GM23248 (cell line): ENCODE measurements at regions not wholly inside any gene's neighbourhood (a gene's known extent, or its start where the extent isn't known, plus 50 kb on each side); places are given as distances from the start of the nearest gene placed in this dataset.

Experiments used
- DNase-seq: peaks from one replicate; pipeline ENCODE4 v3.0.0-alpha.2; 2015
- H2AFZ ChIP-seq: fragments of 200-600 bp; sonication (generic); 2 replicates; pipeline ENCODE4 v1.6.1; 2016; ENCODE audit warnings: antibody characterized with exemption
- H3F3A ChIP-seq: fragments of 200-600 bp; sonication (generic); 2 replicates; pipeline ENCODE4 v1.6.1; 2016; ENCODE audit warnings: mild to moderate bottlenecking, antibody characterized with exemption, mixed run types; ENCODE audit not compliant: insufficient read depth
- H3K27ac ChIP-seq: fragments of 200-600 bp; sonication (generic); 2 replicates; pipeline ENCODE4 v1.5.1; 2016; ENCODE audit warnings: mild to moderate bottlenecking
- H3K27me3 ChIP-seq: fragments of 200-600 bp; sonication (generic); replicated peaks from 2 replicates; pipeline ENCODE4 v1.6.1; 2016; ENCODE audit warnings: mild to moderate bottlenecking; ENCODE audit not compliant: insufficient read depth
- H3K36me3 ChIP-seq: fragments of 200-600 bp; sonication (generic); 2 replicates; pipeline ENCODE4 v1.6.1; 2016; ENCODE audit warnings: low read depth, mild to moderate bottlenecking
- H3K4me1 ChIP-seq: fragments of 200-600 bp; sonication (generic); 2 replicates; pipeline ENCODE4 v1.6.1; 2016; ENCODE audit warnings: mild to moderate bottlenecking; ENCODE audit not compliant: insufficient read depth
- H3K4me2 ChIP-seq: fragments of 200-600 bp; sonication (generic); one replicate; pipeline ENCODE4 v1.6.1; 2016; ENCODE audit warnings: mild to moderate bottlenecking; ENCODE audit not compliant: unreplicated experiment
- H3K4me3 ChIP-seq: fragments of 200-600 bp; sonication (generic); 2 replicates; pipeline ENCODE4 v1.5.1; 2016; ENCODE audit warnings: mild to moderate bottlenecking
- H3K79me2 ChIP-seq: fragments of 200-600 bp; sonication (generic); 2 replicates; pipeline ENCODE4 v1.6.1; 2016; ENCODE audit warnings: mild to moderate bottlenecking; ENCODE audit not compliant: insufficient read depth
- H3K9ac ChIP-seq: fragments of 200-600 bp; sonication (generic); 2 replicates; pipeline ENCODE4 v1.6.1; 2016; ENCODE audit warnings: mild to moderate bottlenecking
- H3K9me2 ChIP-seq: fragments of 200-600 bp; sonication (generic); 2 replicates; pipeline ENCODE4 v1.6.1; 2016; ENCODE audit warnings: mixed run types, mild to moderate bottlenecking, moderate library complexity; ENCODE audit not compliant: insufficient read depth
- H3K9me3 ChIP-seq: fragments of 200-600 bp; sonication (generic); one replicate; pipeline ENCODE4 v1.6.1; 2017; ENCODE audit warnings: low read depth
- H4K20me1 ChIP-seq: fragments of 200-600 bp; sonication (generic); 2 replicates; pipeline ENCODE4 v1.6.0; 2016; ENCODE audit not compliant: insufficient read depth
- EZH2 ChIP-seq: fragments of 200-600 bp; sonication (generic); IDR thresholded peaks from 2 replicates; pipeline ENCODE4 v1.6.1; 2018; ENCODE audit warnings: antibody characterized with exemption, mild to moderate bottlenecking; ENCODE audit not compliant: insufficient read depth, poor library complexity, severe bottlenecking
- EZH2phosphoT487 ChIP-seq: fragments of 200-600 bp; sonication (generic); IDR thresholded peaks from 2 replicates; pipeline ENCODE4 v1.6.1; 2018; ENCODE audit warnings: antibody characterized with exemption, moderate library complexity, mild to moderate bottlenecking, low read depth; ENCODE audit not compliant: insufficient read depth
- WGBS, 2 experiments: methylation state at CpG; one replicate each; pipeline ENCODE4 v1.1.6; 2015 to 2017; ENCODE audit warnings: low lambda C conversion rate in 2 of 2, low coverage in 1 of 2; ENCODE audit errors: missing lambda C conversion rate in 2 of 2; 5-methylcytosine and 5-hydroxymethylcytosine counted together
- in situ Hi-C: fragments of 300-500 bp; cut with MboI; formaldehyde crosslinking; loops from 2 replicates; pipeline ENCODE4 v1.15.0; 2020

DNA sequence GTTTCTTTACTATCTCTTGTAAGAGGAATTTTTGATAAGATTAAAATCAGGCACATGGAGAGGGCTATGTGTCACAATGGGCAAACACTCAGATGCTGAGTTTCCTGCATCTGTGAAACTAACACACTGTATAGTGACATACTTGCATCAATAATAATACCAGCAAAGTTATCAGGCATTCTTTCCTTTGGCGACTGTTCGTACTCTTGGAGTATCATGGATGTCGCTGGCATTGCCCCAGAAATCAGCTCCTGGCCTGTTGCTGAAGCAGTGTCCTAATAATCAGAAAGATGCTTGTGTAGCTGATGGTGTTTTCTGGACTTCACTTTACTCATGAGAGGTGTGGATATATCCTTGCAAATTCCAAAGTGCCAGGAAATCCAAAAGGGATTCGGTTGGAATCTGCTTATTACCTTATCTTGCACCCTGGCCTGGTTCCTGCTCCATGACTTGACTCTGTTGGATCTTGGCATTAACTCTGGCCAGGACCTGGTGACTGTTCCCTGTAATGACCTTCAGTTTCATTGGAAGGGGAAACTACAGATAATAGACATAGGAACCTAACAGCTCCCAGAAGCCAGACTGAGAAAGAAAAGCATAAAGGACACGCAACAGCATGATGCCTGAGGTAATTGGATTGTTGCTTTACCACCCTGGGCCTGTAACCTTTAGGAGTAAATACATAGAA is 762.5 kb upstream of the GRIA3 start:
- 77 to 80% methylated on average over 5 of the region's 5 CpGs for WGBS, 2 experiments
- no peaks in the 10 kb centered on the region for H3K36me3 ChIP-seq
- H2AFZ ChIP-seq = no peak overlapping the region
- H3K9me2 ChIP-seq = no peaks in the 10 kb centered on the region
- H4K20me1 ChIP-seq = no peaks in the 10 kb centered on the region
- H3K27me3 ChIP-seq = no peaks in the 10 kb centered on the region
- H3K4me3 ChIP-seq = no peak overlapping the region
- no peak for DNase-seq
- H3K9ac ChIP-seq = no peak overlapping the region
- H3K27ac ChIP-seq = no peak overlapping the region
- TF ChIP-seq EZH2phosphoT487 = no peak
- TF ChIP-seq EZH2 = no peak
- H3F3A ChIP-seq = no peaks in the 10 kb centered on the region
- H3K4me2 ChIP-seq = no peak overlapping the region
- in situ Hi-C loops = no loop called here
- H3K4me1 ChIP-seq = no peaks in the 10 kb centered on the region
- H3K79me2 ChIP-seq = no peaks in the 10 kb centered on the region
- no peaks in the 10 kb centered on the region for H3K9me3 ChIP-seq

DNA sequence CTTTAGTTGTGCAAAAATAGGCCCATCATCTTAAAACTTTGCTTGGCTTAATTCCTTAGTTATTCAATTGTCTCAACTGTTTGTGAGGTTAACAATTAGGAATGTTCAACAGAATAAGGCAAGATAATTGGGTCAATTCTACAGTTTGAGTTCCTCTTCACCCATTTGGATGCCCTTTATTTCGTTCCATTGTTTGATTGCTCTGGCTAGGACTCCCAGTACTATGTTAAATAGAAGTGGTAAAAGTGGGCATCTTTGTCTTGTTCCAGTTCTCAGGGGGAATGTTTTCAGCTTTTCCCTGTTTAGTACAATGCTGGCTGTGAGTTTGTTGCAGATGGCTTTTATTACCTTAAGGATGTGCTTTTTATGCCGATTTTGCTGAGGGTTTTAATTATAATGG is 761.5 kb upstream of the GRIA3 start:
- Histone ChIP-seq H3K9me2 (no peaks in the 10 kb centered on the region), H3F3A (no peaks in the 10 kb centered on the region), H4K20me1 (no peaks in the 10 kb centered on the region), H3K79me2 (no peaks in the 10 kb centered on the region), H3K9ac (no peak overlapping the region), H3K36me3 (no peaks in the 10 kb centered on the region), H2AFZ (no peak overlapping the region), H3K9me3 (no peaks in the 10 kb centered on the region), H3K27me3 (no peaks in the 10 kb centered on the region), H3K4me3 (no peak overlapping the region), H3K4me1 (no peaks in the 10 kb centered on the region), H3K4me2 (no peak overlapping the region), H3K27ac (no peak overlapping the region)
- DNase-seq = no peak
- 17 to 26% methylated on average over 2 of the region's 2 CpGs for WGBS, 2 experiments
- TF ChIP-seq EZH2 = no peak
- TF ChIP-seq EZH2phosphoT487 = no peak
- in situ Hi-C loops = no loop called here

DNA sequence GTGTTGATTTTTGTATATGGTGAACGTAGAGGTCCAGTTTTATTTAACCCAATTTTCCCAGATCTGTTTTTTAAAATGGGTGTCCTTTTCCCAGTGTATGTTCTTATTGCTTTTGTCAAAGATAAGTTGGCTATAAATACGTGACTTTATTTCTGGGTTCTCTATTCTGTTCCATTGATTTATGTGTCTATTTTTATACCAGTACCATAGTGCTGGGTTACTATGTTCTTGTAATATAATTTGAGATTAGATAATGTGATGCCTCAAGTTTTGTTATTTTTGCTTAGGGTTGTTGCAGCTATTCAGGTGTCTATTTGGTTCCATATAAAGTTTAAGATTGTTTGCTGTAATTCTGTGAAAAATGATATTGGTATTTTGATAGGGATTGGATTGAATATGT is 749.1 kb upstream of the GRIA3 start:
- no peaks in the 10 kb centered on the region for H3K27me3 ChIP-seq
- TF ChIP-seq EZH2phosphoT487 = no peak
- no peak for TF ChIP-seq EZH2
- H3K4me1 ChIP-seq = no peaks in the 10 kb centered on the region
- H4K20me1 ChIP-seq = no peaks in the 10 kb centered on the region
- no peak overlapping the region for H2AFZ ChIP-seq
- in situ Hi-C loops = no loop called here
- DNase-seq = no peak
- H3K4me2 ChIP-seq = no peak overlapping the region
- no peak overlapping the region for H3K9ac ChIP-seq
- no peak overlapping the region for H3K4me3 ChIP-seq
- H3K79me2 ChIP-seq = no peaks in the 10 kb centered on the region
- no peaks in the 10 kb centered on the region for H3K9me3 ChIP-seq
- 39 to 47% methylated on average over 2 of the region's 2 CpGs for WGBS, 2 experiments
- no peaks in the 10 kb centered on the region for H3F3A ChIP-seq
- no peaks in the 10 kb centered on the region for H3K36me3 ChIP-seq
- no peak overlapping the region for H3K27ac ChIP-seq
- H3K9me2 ChIP-seq = no peaks in the 10 kb centered on the region

DNA sequence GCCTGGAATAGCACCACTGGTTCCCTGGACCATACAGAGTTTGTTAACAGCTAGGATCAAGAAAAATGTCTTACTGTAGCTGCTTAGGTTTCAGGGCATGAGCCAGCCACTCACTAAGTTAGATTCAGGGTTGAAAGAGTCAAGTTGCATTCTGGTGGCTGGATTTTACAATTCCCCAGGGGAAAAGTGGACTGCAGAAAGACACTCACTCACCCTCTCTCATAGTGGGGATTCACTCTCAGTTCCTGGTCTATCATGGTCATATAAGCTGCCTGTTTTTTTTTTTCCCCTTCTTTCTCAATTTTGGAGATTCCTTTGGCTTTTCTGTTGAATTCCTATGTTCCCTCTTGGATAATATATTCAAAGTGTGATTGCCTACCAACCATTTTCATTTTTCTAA is 744.2 kb upstream of the GRIA3 start:
- TF ChIP-seq EZH2 = no peak
- no peak for TF ChIP-seq EZH2phosphoT487
- H3F3A ChIP-seq = no peaks in the 10 kb centered on the region
- in situ Hi-C loops = no loop called here
- no peaks in the 10 kb centered on the region for H3K27me3 ChIP-seq
- no peak for DNase-seq
- H3K4me3 ChIP-seq = no peak overlapping the region
- H3K27ac ChIP-seq = no peak overlapping the region
- no peaks in the 10 kb centered on the region for H4K20me1 ChIP-seq
- no peaks in the 10 kb centered on the region for H3K36me3 ChIP-seq
- no peaks in the 10 kb centered on the region for H3K9me2 ChIP-seq
- H3K9ac ChIP-seq = no peak overlapping the region
- H3K4me2 ChIP-seq = no peak overlapping the region
- H3K9me3 ChIP-seq = no peaks in the 10 kb centered on the region
- no peaks in the 10 kb centered on the region for H3K79me2 ChIP-seq
- H3K4me1 ChIP-seq = no peaks in the 10 kb centered on the region
- no peak overlapping the region for H2AFZ ChIP-seq

DNA sequence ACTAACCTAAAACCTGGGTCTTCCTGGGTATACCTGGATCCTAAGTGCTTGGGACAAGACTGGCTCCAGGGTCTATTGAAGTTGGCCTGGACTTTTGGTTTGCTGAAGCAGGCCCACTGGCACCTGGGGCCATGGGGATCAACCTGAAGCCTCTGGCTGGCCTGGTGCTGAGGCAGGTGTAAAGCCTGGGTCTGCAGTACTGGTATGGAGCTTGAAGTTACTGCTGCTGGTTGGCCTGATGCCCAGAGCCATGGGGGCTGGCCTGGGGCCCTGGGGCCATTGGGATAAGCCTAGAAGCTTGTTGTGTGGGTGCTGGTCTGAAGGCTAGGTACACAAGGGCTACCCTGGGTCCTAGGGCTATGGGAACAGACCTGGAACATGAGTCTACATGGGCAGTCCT is 743.2 kb upstream of the GRIA3 start:
- Histone ChIP-seq H3K9ac (no peak overlapping the region), H3K27me3 (no peaks in the 10 kb centered on the region), H3K4me2 (no peak overlapping the region), H2AFZ (no peak overlapping the region), H3K9me2 (no peaks in the 10 kb centered on the region), H3F3A (no peaks in the 10 kb centered on the region), H3K36me3 (no peaks in the 10 kb centered on the region), H4K20me1 (no peaks in the 10 kb centered on the region), H3K27ac (no peak overlapping the region), H3K4me3 (no peak overlapping the region), H3K9me3 (no peaks in the 10 kb centered on the region), H3K79me2 (no peaks in the 10 kb centered on the region), H3K4me1 (no peaks in the 10 kb centered on the region)
- in situ Hi-C loops = no loop called here
- TF ChIP-seq EZH2phosphoT487 (no peak), EZH2 (no peak)
- DNase-seq = no peak
